ENCODE measurements at regions not wholly inside any gene's neighbourhood (a gene's known extent, or its start where the extent isn't known, plus 50 kb on each side); places are given as distances from the start of the nearest gene placed in this dataset.

GRCh38 chr3:31225923-31226322 is 306.8 kb upstream of the STT3B start:
- ATAC-seq (no peak), FAIRE-seq (no peak), DNase-seq (ENCODE audit: low spot score) (no peak)
- Histone ChIP-seq H3K79me2 (ENCODE audit: insufficient read depth, low read length) (no peaks in the 10 kb centered on the region), H3K27ac (ENCODE audit: extremely low read length, insufficient read depth, low read length) (no peak overlapping the region), H3K9me3 (ENCODE audit: low read length) (no peaks in the 10 kb centered on the region), H3K27me3 (ENCODE audit: control insufficient read depth in 1 of 2, insufficient read depth in 2 of 2, low read length in 2 of 2) (no peaks in the 10 kb centered on the region), H3K4me1 (ENCODE audit: insufficient read depth, low read length) (no peaks in the 10 kb centered on the region), H2AFZ (ENCODE audit: low read length) (no peak overlapping the region), H4K20me1 (ENCODE audit: insufficient read depth, low read length) (no peaks in the 10 kb centered on the region), H3K4me3 (replicated peaks in 1 of 3; ENCODE audit: insufficient read depth in 1 of 3, low read depth in 2 of 3, low read length in 3 of 3) (no peak overlapping the region), H3K9ac (ENCODE audit: insufficient read depth, low read depth, low read length) (no peak overlapping the region), H3K4me2 (ENCODE audit: low read depth, low read length) (no peak overlapping the region), H3K36me3 (replicated peaks in 1 of 2; ENCODE audit: control insufficient read depth in 1 of 2, insufficient read depth in 2 of 2, low read length in 2 of 2) (no peaks in the 10 kb centered on the region)
- no TSS peak for BruUV-seq (replicated peaks)
- ChIA-PET CTCF (ENCODE audit: low intra/inter-chr PET ratio, low total read pairs) (no interaction called here), POLR2A (no interaction called here)
- in situ Hi-C loops (cut with HindIII; ENCODE audit: extremely low pct_ligation_motif_present, low pct_unique_long_range_greater_than_20kb) (no loop called here), intact Hi-C loops (cut with micrococcal nuclease; ENCODE audit: unreplicated experiment) (no loop called here)
- WGBS (ENCODE audit: low lambda C conversion rate), result 69% methylated on average over 3 of the region's 3 CpGs
- no peak for TF ChIP-seq PTBP1 (IDR thresholded peaks at IDR 0.05; ENCODE audit: low read depth, low read length, poor library complexity, severe bottlenecking)
- TF ChIP-seq ZNF225 (CRISPR knock-in tag; IDR thresholded peaks at IDR 0.05), result no peak
- no peak for TF ChIP-seq ZFP90 (CRISPR knock-in tag; IDR thresholded peaks at IDR 0.05; ENCODE audit: borderline replicate concordance)
- no peak for TF ChIP-seq MLXIP (CRISPR knock-in tag; IDR thresholded peaks at IDR 0.05; ENCODE audit: borderline replicate concordance)
- no peak for TF ChIP-seq DNMT1 (CRISPR knock-in tag; IDR thresholded peaks at IDR 0.05)
- no peak for TF ChIP-seq HDAC6 (IDR thresholded peaks at IDR 0.05; ENCODE audit: low read depth, low read length)
- no peak for TF ChIP-seq REXO4 (CRISPR knock-in tag; IDR thresholded peaks at IDR 0.05; ENCODE audit: borderline replicate concordance)
- TF ChIP-seq ZNF329 (CRISPR knock-in tag; IDR thresholded peaks at IDR 0.05; ENCODE audit: low read depth), result no peak
- TF ChIP-seq ASH2L (IDR thresholded peaks at IDR 0.05; ENCODE audit: insufficient read length, low read depth, low read length), result no peak
- TF ChIP-seq ZZZ3 (CRISPR knock-in tag; IDR thresholded peaks at IDR 0.05; ENCODE audit: borderline replicate concordance), result no peak
- no peak for TF ChIP-seq ZNF205 (CRISPR knock-in tag; IDR thresholded peaks at IDR 0.05)
- no peak for TF ChIP-seq GABPA (IDR thresholded peaks at IDR 0.05; ENCODE audit: low read depth, low read length)
- TF ChIP-seq GABPA (CRISPR knock-in tag; IDR thresholded peaks at IDR 0.05; ENCODE audit: low read depth), result no peak
- TF ChIP-seq SP2 (CRISPR knock-in tag; IDR thresholded peaks at IDR 0.05), result no peak
- TF ChIP-seq, protein P1, sequence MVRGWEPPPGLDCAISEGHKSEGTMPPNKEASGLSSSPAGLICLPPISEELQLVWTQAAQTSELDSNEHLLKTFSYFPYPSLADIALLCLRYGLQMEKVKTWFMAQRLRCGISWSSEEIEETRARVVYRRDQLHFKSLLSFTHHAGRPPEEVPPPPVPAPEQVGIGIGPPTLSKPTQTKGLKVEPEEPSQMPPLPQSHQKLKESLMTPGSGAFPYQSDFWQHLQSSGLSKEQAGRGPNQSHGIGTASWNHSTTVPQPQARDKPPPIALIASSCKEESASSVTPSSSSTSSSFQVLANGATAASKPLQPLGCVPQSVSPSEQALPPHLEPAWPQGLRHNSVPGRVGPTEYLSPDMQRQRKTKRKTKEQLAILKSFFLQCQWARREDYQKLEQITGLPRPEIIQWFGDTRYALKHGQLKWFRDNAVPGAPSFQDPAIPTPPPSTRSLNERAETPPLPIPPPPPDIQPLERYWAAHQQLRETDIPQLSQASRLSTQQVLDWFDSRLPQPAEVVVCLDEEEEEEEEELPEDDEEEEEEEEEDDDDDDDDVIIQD (CRISPR knock-in tag; IDR thresholded peaks at IDR 0.05; ENCODE audit: low read depth), result no peak
- TF ChIP-seq ZFP36L2 (CRISPR knock-in tag; IDR thresholded peaks at IDR 0.05), result no peak
- TF ChIP-seq, protein P2, sequence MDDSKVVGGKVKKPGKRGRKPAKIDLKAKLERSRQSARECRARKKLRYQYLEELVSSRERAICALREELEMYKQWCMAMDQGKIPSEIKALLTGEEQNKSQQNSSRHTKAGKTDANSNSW (CRISPR knock-in tag; IDR thresholded peaks at IDR 0.05; ENCODE audit: borderline replicate concordance), result no peak

Data from HepG2 (cell line).